HL-60 (cell line): ENCODE measurements at regions not wholly inside any gene's neighbourhood (a gene's known extent, or its start where the extent isn't known, plus 50 kb on each side); places are given as distances from the start of the nearest gene placed in this dataset.

Experiments
- GABPA ChIP-seq: IDR thresholded peaks from 2 replicates; pipeline ENCODE4 v1.6.1; 2012; ENCODE audit warnings: low read depth
- POLR2AphosphoS5 ChIP-seq: IDR thresholded peaks from 2 replicates; pipeline ENCODE4 v1.6.1; 2012; ENCODE audit warnings: low read depth
- TF ChIP-seq, protein P1 (sequence below): IDR thresholded peaks from one replicate; pipeline ENCODE4 v1.5.1; 2011; ENCODE audit warnings: low read length, control low read depth, inconsistent platforms; ENCODE audit not compliant: insufficient read depth
- TF ChIP-seq, protein P2 (sequence below): IDR thresholded peaks from 2 replicates; pipeline ENCODE4 v1.6.1; 2012; ENCODE audit warnings: low read depth; ENCODE audit not compliant: insufficient replicate concordance

DNA sequence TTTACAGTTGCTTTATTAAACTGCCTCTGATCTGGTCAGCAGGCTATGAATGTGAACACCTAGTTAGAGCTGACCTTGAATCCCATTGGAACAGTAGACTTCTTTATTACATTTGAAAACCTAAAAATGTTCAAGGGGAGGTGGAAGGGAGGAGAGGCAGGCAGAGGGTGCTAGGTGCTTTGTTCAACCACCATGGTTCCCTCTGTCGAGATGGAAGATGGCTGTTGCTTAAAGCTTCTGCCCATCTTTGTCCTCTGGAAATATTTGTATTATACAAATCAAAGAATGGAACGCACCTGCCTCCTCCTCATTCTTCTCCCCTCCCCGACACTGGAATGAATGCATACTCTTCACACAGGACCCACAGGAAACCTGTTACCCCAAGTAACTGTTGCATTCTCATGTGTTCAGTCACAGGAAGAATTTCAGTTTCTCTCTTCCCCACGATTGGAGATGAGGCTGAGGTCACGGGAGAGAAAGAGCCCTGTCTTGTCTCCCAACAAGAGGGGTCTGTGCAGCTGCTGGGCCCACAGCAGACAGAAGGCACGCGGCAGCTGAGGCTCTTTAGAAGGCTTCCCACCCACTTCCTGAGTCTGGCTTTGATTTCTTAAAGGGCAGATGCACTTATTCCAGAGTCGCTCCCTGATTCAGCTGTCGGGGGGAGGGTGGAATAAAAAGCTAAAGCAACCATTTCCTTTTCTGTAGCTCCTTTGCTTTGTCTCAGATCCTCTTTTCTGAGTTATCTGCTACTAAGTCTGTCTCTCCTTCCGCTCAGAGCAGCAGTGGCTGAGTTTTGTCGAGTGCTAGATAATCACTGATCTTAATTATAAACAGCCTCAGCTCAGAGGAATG, 217.9 kb upstream of the BTG1 start:
- TF ChIP-seq, protein P1, sequence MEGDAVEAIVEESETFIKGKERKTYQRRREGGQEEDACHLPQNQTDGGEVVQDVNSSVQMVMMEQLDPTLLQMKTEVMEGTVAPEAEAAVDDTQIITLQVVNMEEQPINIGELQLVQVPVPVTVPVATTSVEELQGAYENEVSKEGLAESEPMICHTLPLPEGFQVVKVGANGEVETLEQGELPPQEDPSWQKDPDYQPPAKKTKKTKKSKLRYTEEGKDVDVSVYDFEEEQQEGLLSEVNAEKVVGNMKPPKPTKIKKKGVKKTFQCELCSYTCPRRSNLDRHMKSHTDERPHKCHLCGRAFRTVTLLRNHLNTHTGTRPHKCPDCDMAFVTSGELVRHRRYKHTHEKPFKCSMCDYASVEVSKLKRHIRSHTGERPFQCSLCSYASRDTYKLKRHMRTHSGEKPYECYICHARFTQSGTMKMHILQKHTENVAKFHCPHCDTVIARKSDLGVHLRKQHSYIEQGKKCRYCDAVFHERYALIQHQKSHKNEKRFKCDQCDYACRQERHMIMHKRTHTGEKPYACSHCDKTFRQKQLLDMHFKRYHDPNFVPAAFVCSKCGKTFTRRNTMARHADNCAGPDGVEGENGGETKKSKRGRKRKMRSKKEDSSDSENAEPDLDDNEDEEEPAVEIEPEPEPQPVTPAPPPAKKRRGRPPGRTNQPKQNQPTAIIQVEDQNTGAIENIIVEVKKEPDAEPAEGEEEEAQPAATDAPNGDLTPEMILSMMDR = no peak
- TF ChIP-seq POLR2AphosphoS5 = no peak
- TF ChIP-seq, protein P2, sequence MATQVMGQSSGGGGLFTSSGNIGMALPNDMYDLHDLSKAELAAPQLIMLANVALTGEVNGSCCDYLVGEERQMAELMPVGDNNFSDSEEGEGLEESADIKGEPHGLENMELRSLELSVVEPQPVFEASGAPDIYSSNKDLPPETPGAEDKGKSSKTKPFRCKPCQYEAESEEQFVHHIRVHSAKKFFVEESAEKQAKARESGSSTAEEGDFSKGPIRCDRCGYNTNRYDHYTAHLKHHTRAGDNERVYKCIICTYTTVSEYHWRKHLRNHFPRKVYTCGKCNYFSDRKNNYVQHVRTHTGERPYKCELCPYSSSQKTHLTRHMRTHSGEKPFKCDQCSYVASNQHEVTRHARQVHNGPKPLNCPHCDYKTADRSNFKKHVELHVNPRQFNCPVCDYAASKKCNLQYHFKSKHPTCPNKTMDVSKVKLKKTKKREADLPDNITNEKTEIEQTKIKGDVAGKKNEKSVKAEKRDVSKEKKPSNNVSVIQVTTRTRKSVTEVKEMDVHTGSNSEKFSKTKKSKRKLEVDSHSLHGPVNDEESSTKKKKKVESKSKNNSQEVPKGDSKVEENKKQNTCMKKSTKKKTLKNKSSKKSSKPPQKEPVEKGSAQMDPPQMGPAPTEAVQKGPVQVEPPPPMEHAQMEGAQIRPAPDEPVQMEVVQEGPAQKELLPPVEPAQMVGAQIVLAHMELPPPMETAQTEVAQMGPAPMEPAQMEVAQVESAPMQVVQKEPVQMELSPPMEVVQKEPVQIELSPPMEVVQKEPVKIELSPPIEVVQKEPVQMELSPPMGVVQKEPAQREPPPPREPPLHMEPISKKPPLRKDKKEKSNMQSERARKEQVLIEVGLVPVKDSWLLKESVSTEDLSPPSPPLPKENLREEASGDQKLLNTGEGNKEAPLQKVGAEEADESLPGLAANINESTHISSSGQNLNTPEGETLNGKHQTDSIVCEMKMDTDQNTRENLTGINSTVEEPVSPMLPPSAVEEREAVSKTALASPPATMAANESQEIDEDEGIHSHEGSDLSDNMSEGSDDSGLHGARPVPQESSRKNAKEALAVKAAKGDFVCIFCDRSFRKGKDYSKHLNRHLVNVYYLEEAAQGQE = no peak
- no peak for TF ChIP-seq GABPA
